CD8-positive, alpha-beta memory T cell (primary cell): ENCODE measurements at regions not wholly inside any gene's neighbourhood (a gene's known extent, or its start where the extent isn't known, plus 50 kb on each side); places are given as distances from the start of the nearest gene placed in this dataset.

Source experiments
- CTCF ChIA-PET: fragments of 350-600 bp; sonication (Branson Sonifier 250); formaldehyde crosslinking; loops from one replicate; lab custom pipeline; 2021; ENCODE audit warnings: antibody characterized with exemption; lab: Charles Lee
- POLR2A ChIA-PET: fragments of 350-600 bp; sonication (Branson Sonifier 250); formaldehyde crosslinking; loops from one replicate; lab custom pipeline; 2021; ENCODE audit warnings: antibody characterized with exemption; lab: Charles Lee
- DNase-seq, 5 donors: peaks; one replicate each; pipeline versions ENCODE4 v3.0.0 to v3.0.0-alpha.2; 2020 to 2022; ENCODE audit warnings: mixed read lengths in 1 of 5
- H3K27ac ChIP-seq: one replicate; pipeline ENCODE4 v1.7.0; 2013; ENCODE audit warnings: low read depth, mild to moderate bottlenecking, low read length, moderate library complexity
- H3K27me3 ChIP-seq: 2 replicates; pipeline ENCODE4 v1.7.0; 2013; ENCODE audit warnings: low read length, mild to moderate bottlenecking; ENCODE audit not compliant: insufficient read depth, poor library complexity, severe bottlenecking
- H3K36me3 ChIP-seq: 2 replicates; pipeline ENCODE4 v1.7.0; 2013; ENCODE audit warnings: mild to moderate bottlenecking, low read length, moderate library complexity; ENCODE audit not compliant: insufficient read depth
- H3K4me1 ChIP-seq: 2 replicates; pipeline ENCODE4 v1.7.0; 2013; ENCODE audit warnings: mild to moderate bottlenecking, low read length, moderate library complexity; ENCODE audit not compliant: insufficient read depth
- H3K4me3 ChIP-seq: 2 replicates; pipeline ENCODE4 v1.7.0; 2013; ENCODE audit warnings: mild to moderate bottlenecking, low read length
- H3K9me3 ChIP-seq: 2 replicates; pipeline ENCODE4 v1.7.0; 2013; ENCODE audit warnings: mild to moderate bottlenecking, low read length
- H3K27ac Mint-ChIP-seq, 8 donors: one replicate each; pipeline ENCODE4 v1.8.0; 2020 to 2021; ENCODE audit warnings: mixed read lengths in 8 of 8, mild to moderate bottlenecking in 6 of 8, inconsistent platforms in 3 of 8, moderate library complexity in 3 of 8
- H3K27me3 Mint-ChIP-seq, 2 donors: one replicate each; pipeline ENCODE4 v1.8.0; 2020 to 2021; ENCODE audit warnings: mixed read lengths in 2 of 2, mild to moderate bottlenecking in 1 of 2, moderate library complexity in 1 of 2
- H3K36me3 Mint-ChIP-seq, 3 donors: one replicate each; pipeline ENCODE4 v1.8.0; 2020 to 2021; ENCODE audit warnings: mixed read lengths in 3 of 3, inconsistent platforms in 1 of 3, mild to moderate bottlenecking in 1 of 3
- H3K4me1 Mint-ChIP-seq, 3 donors: one replicate each; pipeline ENCODE4 v1.8.0; 2020 to 2021; ENCODE audit warnings: mixed read lengths in 3 of 3, inconsistent platforms in 1 of 3, mild to moderate bottlenecking in 1 of 3
- H3K4me3 Mint-ChIP-seq, 7 donors: one replicate each; pipeline ENCODE4 v1.8.0; 2020 to 2021; ENCODE audit warnings: mixed read lengths in 7 of 7, mild to moderate bottlenecking in 6 of 7, moderate library complexity in 4 of 7, inconsistent platforms in 2 of 7
- H3K9me3 Mint-ChIP-seq, 5 donors: one replicate each; pipeline ENCODE4 v1.8.0; 2020 to 2022; ENCODE audit warnings: mixed read lengths in 5 of 5, mild to moderate bottlenecking in 3 of 5, moderate library complexity in 2 of 5, inconsistent platforms in 1 of 5

DNA sequence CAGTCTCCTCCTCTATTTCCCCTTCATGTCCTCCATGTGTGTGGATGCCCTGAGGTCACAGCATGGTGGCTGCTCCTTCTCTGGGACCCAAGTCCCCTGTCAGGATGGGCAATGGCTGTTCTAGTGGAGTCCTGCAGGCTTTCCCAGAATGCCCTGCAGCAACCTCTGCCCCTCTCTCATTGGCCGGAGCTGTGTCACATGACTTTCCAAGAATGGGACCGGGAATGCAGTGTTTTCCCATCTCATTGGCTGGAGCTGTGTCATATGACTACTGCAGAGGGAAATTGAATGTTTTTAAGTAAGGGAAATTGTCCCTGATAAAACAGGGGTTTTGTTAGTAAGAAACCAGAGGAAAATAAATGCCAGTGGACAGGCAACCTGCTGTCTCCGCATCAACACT is 365.9 kb downstream of the PTPRU start:
- no peaks in the 10 kb centered on the region for H3K36me3 ChIP-seq
- H3K27me3 ChIP-seq = no peaks in the 10 kb centered on the region
- Mint-ChIP-seq H3K9me3 (no peaks in the 10 kb centered on the region), H3K27me3 (peaks cover 3 to 9% of the 10 kb centered on the region in 2 donors), H3K4me3 (no peak overlapping the region), H3K36me3 (no peaks in the 10 kb centered on the region), H3K4me1 (no peaks in the 10 kb centered on the region), H3K27ac (no peak overlapping the region)
- H3K27ac ChIP-seq = no peak overlapping the region
- no peak overlapping the region for H3K4me3 ChIP-seq
- no peak for DNase-seq
- no peaks in the 10 kb centered on the region for H3K4me1 ChIP-seq
- POLR2A ChIA-PET = no interaction called here
- CTCF ChIA-PET = no interaction called here
- H3K9me3 ChIP-seq = no peaks in the 10 kb centered on the region

DNA sequence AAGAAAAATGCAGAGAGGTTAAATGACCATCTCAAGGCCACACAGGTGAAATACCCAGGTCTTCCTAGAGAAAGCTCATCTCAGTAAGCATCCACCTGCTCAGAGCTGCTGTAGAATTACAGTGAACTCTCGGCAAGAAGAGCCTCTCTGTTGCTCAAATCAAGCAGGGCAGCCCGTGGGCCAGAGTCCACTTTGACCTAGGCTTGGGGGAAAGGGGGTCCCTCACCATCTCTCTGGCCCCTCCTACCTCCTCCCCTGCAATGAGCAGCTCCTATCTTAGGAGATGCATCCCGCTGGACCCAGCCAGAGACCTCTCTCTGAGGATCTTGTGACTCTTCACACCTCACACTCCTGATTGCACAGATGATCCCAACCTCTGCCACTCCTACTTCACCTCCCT is 364.7 kb downstream of the PTPRU start:
- no peak overlapping the region for H3K4me3 ChIP-seq
- H3K27me3 ChIP-seq = no peaks in the 10 kb centered on the region
- H3K4me3 Mint-ChIP-seq = no peak overlapping the region
- H3K4me1 Mint-ChIP-seq = no peaks in the 10 kb centered on the region
- no peak overlapping the region for H3K27ac ChIP-seq
- no peaks in the 10 kb centered on the region for H3K9me3 Mint-ChIP-seq
- H3K27ac Mint-ChIP-seq = no peak overlapping the region
- POLR2A ChIA-PET = no interaction called here
- no peaks in the 10 kb centered on the region for H3K36me3 ChIP-seq
- CTCF ChIA-PET = interaction anchor here (0.6 kb wide), 1 partner anchor 507 kb away, joined by 3 read pairs; no protein-coding TSS in a partner anchor
- H3K27me3 Mint-ChIP-seq = peaks cover 3 to 9% of the 10 kb centered on the region in 2 donors
- no peaks in the 10 kb centered on the region for H3K4me1 ChIP-seq
- no peaks in the 10 kb centered on the region for H3K9me3 ChIP-seq
- no peak for DNase-seq
- no peaks in the 10 kb centered on the region for H3K36me3 Mint-ChIP-seq

DNA sequence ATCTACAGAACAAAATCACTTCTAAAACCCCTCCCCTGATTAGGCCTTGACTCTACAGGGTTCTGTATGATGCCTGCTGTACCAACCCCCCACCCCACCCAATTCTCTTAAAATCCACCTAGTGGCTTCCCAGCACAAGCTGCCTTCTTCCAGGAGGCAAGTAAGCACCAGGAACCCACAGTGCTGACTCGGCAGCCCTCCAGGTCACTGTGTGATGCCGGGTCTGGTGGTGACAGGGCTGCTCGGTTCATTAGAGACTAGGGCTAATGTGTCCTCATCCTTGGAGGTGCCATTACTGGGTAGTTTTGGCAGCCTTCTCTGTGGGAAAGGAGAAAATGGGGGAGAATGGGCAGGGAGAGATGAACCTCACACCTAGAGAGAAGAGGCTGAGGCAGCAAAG is 363.5 kb downstream of the PTPRU start:
- DNase-seq = no peak
- no peak overlapping the region for H3K27ac ChIP-seq
- no peak overlapping the region for H3K4me3 ChIP-seq
- H3K9me3 Mint-ChIP-seq = no peaks in the 10 kb centered on the region
- H3K4me3 Mint-ChIP-seq = no peak overlapping the region
- POLR2A ChIA-PET = no interaction called here
- H3K4me1 Mint-ChIP-seq = no peaks in the 10 kb centered on the region
- peaks cover 5 to 9% of the 10 kb centered on the region in 2 donors for H3K27me3 Mint-ChIP-seq
- CTCF ChIA-PET = no interaction called here
- H3K27me3 ChIP-seq = no peaks in the 10 kb centered on the region
- H3K27ac Mint-ChIP-seq = peak overlapping the region in 1 of 8 donors; percentile 6
- no peaks in the 10 kb centered on the region for H3K36me3 Mint-ChIP-seq
- no peaks in the 10 kb centered on the region for H3K36me3 ChIP-seq
- H3K9me3 ChIP-seq = no peaks in the 10 kb centered on the region
- H3K4me1 ChIP-seq = no peaks in the 10 kb centered on the region

DNA sequence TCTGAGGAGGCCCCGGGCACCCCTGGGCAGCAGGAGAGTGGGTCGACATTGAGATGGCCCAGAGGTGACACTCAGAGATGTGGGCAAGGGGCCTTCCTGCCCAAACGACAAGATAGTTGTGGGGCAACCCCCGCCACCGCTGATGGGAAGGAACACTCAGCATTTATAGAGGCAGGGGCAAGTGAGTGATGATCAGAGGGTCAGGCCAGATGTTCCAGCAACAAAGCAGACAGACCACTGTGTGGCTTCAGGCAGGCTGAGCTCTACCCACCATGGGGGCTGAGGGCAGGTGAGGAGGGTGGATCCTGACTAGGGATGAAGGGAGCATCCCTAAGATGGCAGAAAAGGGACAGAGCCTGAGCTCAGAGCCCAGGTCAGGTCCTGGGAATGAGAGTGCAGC is 362.7 kb downstream of the PTPRU start:
- Histone ChIP-seq H3K27me3 (no peaks in the 10 kb centered on the region), H3K36me3 (no peaks in the 10 kb centered on the region), H3K27ac (no peak overlapping the region), H3K9me3 (no peaks in the 10 kb centered on the region), H3K4me1 (no peaks in the 10 kb centered on the region), H3K4me3 (no peak overlapping the region)
- no peak for DNase-seq
- ChIA-PET CTCF (no interaction called here), POLR2A (no interaction called here)
- H3K9me3 Mint-ChIP-seq = no peaks in the 10 kb centered on the region
- H3K27me3 Mint-ChIP-seq = peaks cover 6 to 9% of the 10 kb centered on the region in 2 donors
- H3K4me3 Mint-ChIP-seq = no peak overlapping the region
- H3K4me1 Mint-ChIP-seq = no peaks in the 10 kb centered on the region
- H3K36me3 Mint-ChIP-seq = no peaks in the 10 kb centered on the region
- H3K27ac Mint-ChIP-seq = no peak overlapping the region

DNA sequence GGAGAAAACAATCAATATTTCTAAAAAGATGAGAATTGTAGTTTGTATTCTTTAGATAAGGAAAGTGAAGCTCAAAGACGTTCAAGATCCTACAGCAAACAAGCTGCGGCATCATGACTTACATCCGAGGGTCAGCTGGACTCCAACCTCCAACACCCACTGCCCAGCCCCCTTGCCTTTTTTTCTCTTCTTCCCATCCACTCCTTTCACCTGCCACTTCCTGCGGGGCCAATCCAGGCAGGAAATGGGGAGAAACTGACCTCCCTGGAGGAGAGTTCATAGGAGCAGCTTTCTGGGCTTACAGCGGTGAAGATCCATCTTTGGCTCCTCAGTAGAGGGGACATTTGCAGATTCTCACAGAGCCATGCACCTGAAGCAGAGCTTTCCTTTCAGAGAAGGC is 361.5 kb downstream of the PTPRU start:
- H3K4me3 ChIP-seq = no peak overlapping the region
- no peak overlapping the region for H3K27ac Mint-ChIP-seq
- H3K9me3 ChIP-seq = no peaks in the 10 kb centered on the region
- H3K27ac ChIP-seq = no peak overlapping the region
- H3K9me3 Mint-ChIP-seq = no peaks in the 10 kb centered on the region
- POLR2A ChIA-PET = no interaction called here
- no peaks in the 10 kb centered on the region for H3K4me1 Mint-ChIP-seq
- H3K36me3 Mint-ChIP-seq = no peaks in the 10 kb centered on the region
- DNase-seq = no peak
- no peaks in the 10 kb centered on the region for H3K36me3 ChIP-seq
- H3K4me3 Mint-ChIP-seq = no peak overlapping the region
- CTCF ChIA-PET = no interaction called here
- no peaks in the 10 kb centered on the region for H3K27me3 ChIP-seq
- no peaks in the 10 kb centered on the region for H3K4me1 ChIP-seq
- peaks cover 6 to 9% of the 10 kb centered on the region in 2 donors for H3K27me3 Mint-ChIP-seq

DNA sequence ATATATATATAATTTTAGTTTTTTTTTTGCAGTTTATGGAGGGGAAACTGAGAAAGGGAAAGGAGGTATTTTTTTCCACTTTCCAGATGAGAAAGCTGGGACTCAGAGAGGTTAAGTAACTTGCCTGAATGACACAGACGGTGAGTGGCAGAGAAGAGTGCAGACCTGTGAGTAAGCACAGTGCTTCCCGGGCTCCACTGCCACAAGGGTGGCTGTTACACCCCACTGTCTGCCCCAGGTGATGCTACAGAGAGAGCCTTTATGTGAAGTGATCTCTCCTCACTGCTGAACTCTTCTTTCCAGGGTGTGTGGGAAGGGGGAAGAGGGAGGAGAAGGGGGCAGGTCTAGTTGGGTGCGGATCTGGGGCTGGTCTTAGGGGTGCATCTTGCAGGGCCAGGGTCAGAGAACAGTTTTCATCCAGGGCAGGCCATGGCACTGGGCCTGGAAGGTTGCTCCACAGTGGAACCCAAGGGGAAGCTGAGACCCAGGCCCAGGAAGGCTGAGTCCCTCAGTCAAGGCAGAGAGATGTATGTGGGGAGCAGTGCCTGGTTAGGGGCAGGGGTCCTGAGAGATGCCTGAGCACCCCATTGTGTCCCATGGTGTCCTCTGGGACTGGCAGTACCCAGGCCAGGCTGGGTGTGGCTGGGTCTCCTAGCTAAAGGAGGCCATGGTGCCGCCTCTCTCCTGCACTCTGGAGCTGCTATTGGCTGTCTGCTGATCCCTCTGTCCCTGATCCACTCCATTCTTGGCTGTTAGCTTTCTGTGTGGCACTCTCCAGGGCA is 357.5 kb downstream of the PTPRU start:
- H3K9me3 Mint-ChIP-seq = no peaks in the 10 kb centered on the region

DNA sequence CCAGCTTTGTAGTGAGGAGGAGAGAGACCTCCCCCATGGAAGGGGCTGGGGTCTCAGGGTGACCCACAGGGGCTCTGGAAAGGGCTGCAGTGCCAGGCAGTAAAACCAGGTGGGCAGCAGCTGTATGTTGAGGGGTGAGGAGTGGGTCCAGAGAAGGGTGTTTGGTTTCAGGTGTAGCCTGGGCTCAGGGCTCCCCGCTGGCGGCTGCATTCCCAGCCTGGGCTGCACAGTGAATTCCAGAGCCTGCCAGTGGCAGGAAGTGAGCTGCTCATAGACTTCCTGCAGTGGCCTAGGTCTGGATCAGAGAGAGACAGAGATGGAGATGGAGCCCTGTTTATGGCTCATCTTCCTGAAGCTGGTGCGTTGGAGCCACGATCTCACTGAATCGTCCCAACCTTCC is 356.4 kb downstream of the PTPRU start:
- ChIA-PET POLR2A (no interaction called here), CTCF (no interaction called here)
- no peaks in the 10 kb centered on the region for H3K27me3 ChIP-seq
- no peaks in the 10 kb centered on the region for H3K36me3 ChIP-seq
- peaks cover 13% of the 10 kb centered on the region in 2 donors for H3K27me3 Mint-ChIP-seq
- H3K4me1 ChIP-seq = no peaks in the 10 kb centered on the region
- H3K36me3 Mint-ChIP-seq = no peaks in the 10 kb centered on the region
- no peak overlapping the region for H3K4me3 Mint-ChIP-seq
- no peaks in the 10 kb centered on the region for H3K9me3 Mint-ChIP-seq
- no peak overlapping the region for H3K27ac Mint-ChIP-seq
- no peaks in the 10 kb centered on the region for H3K4me1 Mint-ChIP-seq
- no peak for DNase-seq
- H3K27ac ChIP-seq = no peak overlapping the region
- no peaks in the 10 kb centered on the region for H3K9me3 ChIP-seq
- no peak overlapping the region for H3K4me3 ChIP-seq

More for the DNA sequence above, 357.5 kb downstream of the PTPRU start:
- H3K9me3 ChIP-seq = no peaks in the 10 kb centered on the region
- no peak overlapping the region for H3K4me3 ChIP-seq
- Mint-ChIP-seq H3K27ac (no peak overlapping the region), H3K4me3 (no peak overlapping the region), H3K36me3 (no peaks in the 10 kb centered on the region), H3K27me3 (peaks cover 11 to 13% of the 10 kb centered on the region in 2 donors), H3K4me1 (no peaks in the 10 kb centered on the region)
- no peaks in the 10 kb centered on the region for H3K36me3 ChIP-seq
- no peak for DNase-seq
- no peaks in the 10 kb centered on the region for H3K4me1 ChIP-seq
- H3K27ac ChIP-seq = no peak overlapping the region
- ChIA-PET POLR2A (no interaction called here), CTCF (no interaction called here)
- H3K27me3 ChIP-seq = no peaks in the 10 kb centered on the region

DNA sequence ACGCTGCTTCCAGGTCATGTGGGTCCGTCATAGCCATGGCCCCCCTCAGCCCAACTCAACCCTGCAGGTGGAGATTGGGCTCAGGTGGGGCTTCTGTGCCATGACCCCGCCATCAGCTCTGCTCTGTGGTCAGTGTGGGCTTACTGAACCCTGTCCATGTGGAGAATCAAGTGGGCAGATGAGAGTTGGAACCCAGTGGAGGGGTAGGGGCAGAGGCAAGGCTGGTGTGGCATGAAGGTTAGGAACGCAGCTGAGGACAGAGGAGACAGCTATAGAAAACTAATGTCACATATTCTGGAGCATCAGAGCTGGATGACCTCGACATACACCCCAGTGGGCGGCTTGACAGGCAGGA is 355.9 kb downstream of the PTPRU start:
- H3K27me3 Mint-ChIP-seq = peaks cover 13 to 18% of the 10 kb centered on the region in 2 donors
- no peaks in the 10 kb centered on the region for H3K9me3 ChIP-seq
- peak overlapping the region in 1 of 8 donors; percentile 66 for H3K27ac Mint-ChIP-seq
- CTCF ChIA-PET = no interaction called here
- H3K4me1 Mint-ChIP-seq = no peaks in the 10 kb centered on the region
- no peak overlapping the region for H3K4me3 ChIP-seq
- H3K36me3 ChIP-seq = no peaks in the 10 kb centered on the region
- no peaks in the 10 kb centered on the region for H3K9me3 Mint-ChIP-seq
- H3K27ac ChIP-seq = no peak overlapping the region
- POLR2A ChIA-PET = no interaction called here
- no peaks in the 10 kb centered on the region for H3K27me3 ChIP-seq
- no peak for DNase-seq
- no peak overlapping the region for H3K4me3 Mint-ChIP-seq
- no peaks in the 10 kb centered on the region for H3K36me3 Mint-ChIP-seq
- H3K4me1 ChIP-seq = no peaks in the 10 kb centered on the region
